Erythroblast (primary cell): ENCODE measurements at regions not wholly inside any gene's neighbourhood (a gene's known extent, or its start where the extent isn't known, plus 50 kb on each side); places are given as distances from the start of the nearest gene placed in this dataset.

Experiments used
- GATA1 ChIP-seq: IDR thresholded peaks from 2 replicates; pipeline ENCODE4 v1.6.1; 2011; ENCODE audit warnings: low read depth, mild to moderate bottlenecking, control low read depth, low read length, moderate library complexity
- POLR2A ChIP-seq: IDR thresholded peaks from 2 replicates; pipeline ENCODE4 v1.6.1; 2011; ENCODE audit warnings: mild to moderate bottlenecking, low read length

- no peak for TF ChIP-seq POLR2A
- no peak for TF ChIP-seq GATA1
These were observed 456.3 kb downstream of the TMEM121 start for GRCh38 chr14:105982664-105983063.
